SK-N-SH (cell line): ENCODE measurements at regions not wholly inside any gene's neighbourhood (a gene's known extent, or its start where the extent isn't known, plus 50 kb on each side); places are given as distances from the start of the nearest gene placed in this dataset.

Experiments
- CTCF ChIA-PET: fragments of 300-600, 350-600 bp; formaldehyde crosslinking; extraction: SDS; loops from one replicate; lab custom pipeline; 2021; lab: Yijun Ruan, JAX
- POLR2A ChIA-PET: fragments of 350-600 bp; sonication (Branson Sonifier 250); formaldehyde crosslinking; extraction: SDS; loops from one replicate; lab custom pipeline; 2020; ENCODE audit warnings: antibody characterized with exemption, inconsistent platforms; lab: Yijun Ruan, JAX
- DNase-seq: peaks from one replicate; pipeline ENCODE4 v3.0.0; 2012
- H2AFZ ChIP-seq: fragments of 200-600 bp; sonication (generic); 2 replicates; pipeline ENCODE4 v1.8.1; 2016; ENCODE audit warnings: antibody characterized with exemption, mild to moderate bottlenecking, low read depth
- H3F3A ChIP-seq: fragments of 200-600 bp; sonication (generic); replicated peaks from 2 replicates; pipeline ENCODE3; 2016; ENCODE audit warnings: antibody characterized with exemption, mild to moderate bottlenecking; ENCODE audit not compliant: insufficient read depth
- H3K27ac ChIP-seq, 2 experiments: fragments of 200-500 bp in 1 of 2; fragments of 200-600 bp in 1 of 2; sonication (Bioruptor generic) in 1 of 2; sonication (generic), shearing (Covaris generic) in 1 of 2; 2 replicates each; pipeline versions ENCODE4 v1.5.1 to v1.6.1; 2014 to 2016; ENCODE audit warnings: low read depth in 2 of 2, inconsistent platforms in 1 of 2, low read length in 1 of 2, mild to moderate bottlenecking in 1 of 2, mixed read lengths in 1 of 2
- H3K27me3 ChIP-seq: fragments of 200-600 bp; sonication (generic), shearing (Covaris generic); 2 replicates; pipeline ENCODE4 v1.6.1; 2016; ENCODE audit warnings: mixed run types; ENCODE audit not compliant: insufficient read depth
- H3K36me3 ChIP-seq, 2 experiments: fragments of 200-500 bp in 1 of 2; fragments of 200-600 bp in 1 of 2; sonication (Bioruptor generic) in 1 of 2; sonication (generic) in 1 of 2; replicated peaks in 1 of 2; 2 replicates each; pipeline versions ENCODE3 to v1.5.1; 2014 to 2016; ENCODE audit warnings: low read length in 1 of 2, mild to moderate bottlenecking in 1 of 2; ENCODE audit not compliant: insufficient read depth in 2 of 2, control insufficient read depth in 1 of 2
- H3K4me1 ChIP-seq, 2 experiments: fragments of 200-500 bp in 1 of 2; fragments of 200-600 bp in 1 of 2; sonication (Bioruptor generic) in 1 of 2; sonication (generic), shearing (Covaris generic) in 1 of 2; 2 replicates each; pipeline versions ENCODE4 v1.5.1 to v1.6.1; 2014 to 2016; ENCODE audit warnings: low read depth in 1 of 2, low read length in 1 of 2, mixed run types in 1 of 2; ENCODE audit not compliant: insufficient read depth in 2 of 2, control insufficient read depth in 1 of 2
- H3K4me2 ChIP-seq: fragments of 200-600 bp; sonication (generic), shearing (Covaris generic); 2 replicates; pipeline ENCODE4 v1.6.1; 2017; ENCODE audit warnings: mixed run types
- H3K4me3 ChIP-seq, 2 experiments: fragments of 200-500 bp in 1 of 2; fragments of 200-600 bp in 1 of 2; sonication (Bioruptor generic) in 1 of 2; sonication (generic), shearing (Covaris generic) in 1 of 2; 2 replicates each; pipeline versions ENCODE4 v1.5.1 to v1.8.1; 2014 to 2016; ENCODE audit warnings: low read depth in 2 of 2, inconsistent platforms in 1 of 2, low read length in 1 of 2, mild to moderate bottlenecking in 1 of 2, mixed read lengths in 1 of 2, moderate library complexity in 1 of 2
- H3K79me2 ChIP-seq: fragments of 200-600 bp; sonication (generic); 2 replicates; pipeline ENCODE4 v1.8.1; 2017; ENCODE audit warnings: mild to moderate bottlenecking; ENCODE audit not compliant: insufficient read depth
- H3K9ac ChIP-seq: fragments of 200-600 bp; sonication (generic); 2 replicates; pipeline ENCODE4 v1.6.1; 2017; ENCODE audit warnings: mixed run types
- H3K9me2 ChIP-seq: fragments of 200-600 bp; sonication (generic); 2 replicates; pipeline ENCODE4 v1.6.1; 2017; ENCODE audit warnings: mixed run types
- H3K9me3 ChIP-seq: fragments of 200-600 bp; sonication (generic); 2 replicates; pipeline ENCODE4 v1.6.1; 2017; ENCODE audit warnings: mixed run types, mild to moderate bottlenecking, moderate library complexity
- H4K20me1 ChIP-seq: fragments of 200-600 bp; sonication (generic); 2 replicates; pipeline ENCODE4 v1.6.1; 2017; ENCODE audit warnings: mild to moderate bottlenecking, mixed run types; ENCODE audit not compliant: insufficient read depth
- CHD2 ChIP-seq: fragments of 150-350 bp; IDR thresholded peaks from 2 replicates; pipeline ENCODE4 v1.6.1; 2018; ENCODE audit warnings: low read length; ENCODE audit not compliant: partially characterized antibody
- CTCF ChIP-seq: fragments of 200-600 bp; sonication (generic); IDR thresholded peaks from 2 replicates; pipeline ENCODE4 v1.6.1; 2017; ENCODE audit warnings: antibody characterized with exemption, mild to moderate bottlenecking, moderate library complexity
- ELF1 ChIP-seq: IDR thresholded peaks from 2 replicates; pipeline ENCODE4 v1.4.0; 2012
- EP300 ChIP-seq, 2 experiments: IDR thresholded peaks; 2 replicates each; pipeline versions ENCODE4 v1.4.0 to v1.6.1; 2012; ENCODE audit warnings: borderline replicate concordance in 1 of 2, low read depth in 1 of 2, low read length in 1 of 2
- FOSL2 ChIP-seq: IDR thresholded peaks from 2 replicates; pipeline ENCODE4 v1.4.0; 2012; ENCODE audit warnings: low read depth, mild to moderate bottlenecking, moderate library complexity, borderline replicate concordance
- GATA2 ChIP-seq: sonication (generic); formaldehyde crosslinking; IDR thresholded peaks from 2 replicates; pipeline ENCODE4 v1.5.0; 2020; ENCODE audit warnings: mild to moderate bottlenecking, missing genetic modification reagents
- IRF3 ChIP-seq: fragments of 150-350 bp; IDR thresholded peaks from 2 replicates; pipeline ENCODE4 v1.6.1; 2016; ENCODE audit warnings: mild to moderate bottlenecking, low read depth, low read length
- MAX ChIP-seq: IDR thresholded peaks from 2 replicates; pipeline ENCODE4 v1.4.0; 2012; ENCODE audit warnings: low read depth
- MEF2A ChIP-seq: IDR thresholded peaks from 2 replicates; pipeline ENCODE4 v1.4.0; 2012; ENCODE audit warnings: low read depth, borderline replicate concordance
- MXI1 ChIP-seq: IDR thresholded peaks from 2 replicates; pipeline ENCODE4 v1.6.1; 2012; ENCODE audit warnings: mild to moderate bottlenecking, low read depth, low read length, improper control_type of control experiment
- NFIC ChIP-seq: IDR thresholded peaks from 2 replicates; pipeline ENCODE4 v1.4.0; 2012; ENCODE audit warnings: borderline replicate concordance
- PBX3 ChIP-seq: IDR thresholded peaks from 2 replicates; pipeline ENCODE4; 2012
- RAD21 ChIP-seq: IDR thresholded peaks from 2 replicates; pipeline ENCODE4 v1.6.1; 2012; ENCODE audit warnings: mild to moderate bottlenecking, low read length
- RXRA ChIP-seq: IDR thresholded peaks from 2 replicates; pipeline ENCODE4 v1.4.0; 2012; ENCODE audit warnings: low read depth, mild to moderate bottlenecking, borderline replicate concordance
- SIN3A ChIP-seq: IDR thresholded peaks from 2 replicates; pipeline ENCODE4 v1.6.1; 2012; ENCODE audit warnings: low read depth, mild to moderate bottlenecking, low read length, moderate library complexity, borderline replicate concordance
- TAF1 ChIP-seq: IDR thresholded peaks from 2 replicates; pipeline ENCODE4 v1.6.1; 2012; ENCODE audit warnings: low read depth, mild to moderate bottlenecking, low read length, moderate library complexity, borderline replicate concordance
- USF2 ChIP-seq: fragments of 150-350 bp; IDR thresholded peaks from 2 replicates; pipeline ENCODE4 v1.6.1; 2017; ENCODE audit warnings: antibody characterized with exemption, low read length, low read depth, borderline replicate concordance
- YY1 ChIP-seq: IDR thresholded peaks from 2 replicates; pipeline ENCODE4 v1.4.0; 2012; ENCODE audit warnings: low read depth, mild to moderate bottlenecking
- ZBTB33 ChIP-seq: IDR thresholded peaks from 2 replicates; pipeline ENCODE4 v1.4.0; 2012; ENCODE audit warnings: low read depth, borderline replicate concordance
- WGBS: methylation state at CpG from one replicate; pipeline ENCODE4 v1.1.6; 2017; ENCODE audit warnings: low lambda C conversion rate; 5-methylcytosine and 5-hydroxymethylcytosine counted together

- Histone ChIP-seq H3K4me3 (no peak overlapping the region), H3K4me2 (no peak overlapping the region), H3K9ac (no peak overlapping the region), H4K20me1 (no peaks in the 10 kb centered on the region), H3K79me2 (no peaks in the 10 kb centered on the region)
- TF ChIP-seq ELF1 = no peak
- TF ChIP-seq USF2 = no peak
- TF ChIP-seq PBX3 = no peak
- TF ChIP-seq RXRA = no peak
- TF ChIP-seq ZBTB33 = no peak
- TF ChIP-seq CHD2 = no peak
- no peak for TF ChIP-seq NFIC
- TF ChIP-seq GATA2 = no peak
- TF ChIP-seq SIN3A = no peak
- no peak for TF ChIP-seq TAF1
- TF ChIP-seq MEF2A = no peak
- TF ChIP-seq MAX = no peak
- no peak for TF ChIP-seq IRF3
- TF ChIP-seq FOSL2 = no peak
- TF ChIP-seq CTCF = no peak
- no peak for TF ChIP-seq EP300 (IDR thresholded peaks at IDR 0.05; ENCODE audit: borderline replicate concordance in 1 of 2, low read depth in 1 of 2, low read length in 1 of 2)
- TF ChIP-seq YY1 = no peak
- TF ChIP-seq MXI1 = no peak
- no peak for TF ChIP-seq RAD21
- TF ChIP-seq, all 33 proteins: peak for 0
- Histone ChIP-seq H3K9me2 (no peaks in the 10 kb centered on the region), H3K9me3 (no peaks in the 10 kb centered on the region), H3K27me3 (no peaks in the 10 kb centered on the region), H3K36me3 (no peaks in the 10 kb centered on the region), H3K27ac (no peak overlapping the region), H2AFZ (no peak overlapping the region), H3K4me1 (no peaks in the 10 kb centered on the region), H3F3A (no peaks in the 10 kb centered on the region)
- DNase-seq = no peak
- POLR2A ChIA-PET = no interaction called here
- CTCF ChIA-PET = no interaction called here
- 0% methylated on average over 1 of the region's 2 CpGs for WGBS
These were observed 283.3 kb upstream of the PRMT6 start for GRCh38 chr1:106773206-106773605.
